IPS-20b (cell line): ENCODE measurements at regions not wholly inside any gene's neighbourhood (a gene's known extent, or its start where the extent isn't known, plus 50 kb on each side); places are given as distances from the start of the nearest gene placed in this dataset.

Experiments
- H3K27ac ChIP-seq: one replicate; pipeline ENCODE4 v1.5.1; 2013; ENCODE audit warnings: low read length
- H3K27me3 ChIP-seq: 2 replicates; pipeline ENCODE4 v1.6.1; 2013; ENCODE audit warnings: mild to moderate bottlenecking, low read length, inconsistent platforms; ENCODE audit not compliant: insufficient read depth
- H3K36me3 ChIP-seq: 2 replicates; pipeline ENCODE4 v1.6.1; 2013; ENCODE audit warnings: low read depth, mild to moderate bottlenecking, inconsistent platforms, low read length, moderate library complexity; ENCODE audit not compliant: insufficient read depth
- H3K4me1 ChIP-seq: 2 replicates; pipeline ENCODE4 v1.6.1; 2013; ENCODE audit warnings: mild to moderate bottlenecking, control low read depth, inconsistent platforms, low read length, moderate library complexity; ENCODE audit not compliant: insufficient read depth
- H3K4me3 ChIP-seq: 2 replicates; pipeline ENCODE4 v1.5.1; 2013; ENCODE audit warnings: mild to moderate bottlenecking, low read length, inconsistent platforms
- H3K9ac ChIP-seq: 2 replicates; pipeline ENCODE4 v1.6.1; 2013; ENCODE audit warnings: low read depth, mild to moderate bottlenecking, inconsistent platforms, low read length, moderate library complexity
- H3K9me3 ChIP-seq: 2 replicates; pipeline ENCODE4 v1.6.1; 2013; ENCODE audit warnings: mild to moderate bottlenecking, low read depth, low read length, inconsistent platforms; ENCODE audit not compliant: insufficient read depth

DNA sequence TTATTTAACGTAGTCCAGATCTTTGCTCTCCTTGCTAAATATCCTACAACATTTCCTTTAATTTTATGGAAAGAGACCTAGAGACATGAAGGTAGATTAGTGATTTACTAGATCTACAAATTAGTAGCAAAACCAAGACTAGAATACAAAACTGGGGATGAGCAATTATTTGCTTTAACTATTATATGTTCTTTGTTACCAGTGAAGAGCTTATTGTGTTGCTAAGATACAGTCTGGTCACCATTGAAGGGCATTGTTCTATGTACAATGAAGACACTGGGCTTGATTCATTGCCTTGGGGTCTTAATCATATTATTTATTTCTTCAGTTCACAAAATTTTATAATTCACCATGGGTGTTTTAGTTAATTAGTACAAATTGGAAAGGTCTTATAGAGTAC lies 88.3 kb downstream of the S1PR1 start:
- Histone ChIP-seq H3K4me1 (peaks cover 6% of the 10 kb centered on the region; the same call in 1 of the 2 replicates), H3K9ac (no peak overlapping the region), H3K4me3 (no peak overlapping the region), H3K27me3 (no peaks in the 10 kb centered on the region), H3K36me3 (no peaks in the 10 kb centered on the region), H3K9me3 (no peaks in the 10 kb centered on the region), H3K27ac (no peak overlapping the region)

GRCh38 chr1:101330427-101331130 lies 93.8 kb downstream of the S1PR1 start:
- Histone ChIP-seq H3K27me3 (no peaks in the 10 kb centered on the region), H3K27ac (no peak overlapping the region), H3K9ac (no peak overlapping the region), H3K4me3 (no peak overlapping the region), H3K9me3 (no peaks in the 10 kb centered on the region), H3K36me3 (no peaks in the 10 kb centered on the region), H3K4me1 (no peaks in the 10 kb centered on the region)

DNA sequence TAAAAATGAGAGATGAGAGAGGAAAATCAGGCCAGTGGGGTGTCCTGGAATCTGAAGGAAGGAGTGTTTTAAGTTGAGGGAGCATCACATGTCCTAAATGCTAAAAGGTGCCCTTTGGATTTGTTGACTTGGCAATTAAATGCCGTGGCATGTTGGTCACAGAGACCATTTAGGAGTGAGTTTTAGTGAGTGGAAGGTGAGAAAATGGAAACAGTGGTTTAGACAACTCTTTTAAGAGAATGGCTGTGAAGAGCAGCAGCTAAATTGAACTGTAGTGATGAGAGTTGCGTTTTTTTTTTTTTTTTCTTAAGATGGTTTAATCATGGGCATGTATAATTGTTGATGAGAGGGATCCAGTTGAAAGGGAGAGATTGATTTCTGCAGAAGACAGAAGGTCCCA lies 95.0 kb downstream of the S1PR1 start:
- Histone ChIP-seq H3K9me3 (no peaks in the 10 kb centered on the region; the same call in 1 of the 2 replicates), H3K27ac (no peak overlapping the region), H3K4me1 (no peaks in the 10 kb centered on the region), H3K4me3 (no peak overlapping the region), H3K9ac (no peak overlapping the region), H3K36me3 (no peaks in the 10 kb centered on the region), H3K27me3 (no peaks in the 10 kb centered on the region)

GRCh38 chr1:101332633-101333032 lies 95.8 kb downstream of the S1PR1 start:
- Histone ChIP-seq H3K27ac (no peak overlapping the region), H3K9ac (no peak overlapping the region), H3K27me3 (no peaks in the 10 kb centered on the region), H3K36me3 (no peaks in the 10 kb centered on the region), H3K4me1 (no peaks in the 10 kb centered on the region), H3K4me3 (no peak overlapping the region), H3K9me3 (no peaks in the 10 kb centered on the region; the same call in 1 of the 2 replicates)

GRCh38 chr1:101333186-101333585 lies 96.4 kb downstream of the S1PR1 start:
- Histone ChIP-seq H3K27me3 (no peaks in the 10 kb centered on the region), H3K4me1 (no peaks in the 10 kb centered on the region), H3K36me3 (no peaks in the 10 kb centered on the region), H3K27ac (no peak overlapping the region), H3K9me3 (no peaks in the 10 kb centered on the region; the same call in 1 of the 2 replicates), H3K9ac (no peak overlapping the region), H3K4me3 (no peak overlapping the region)

DNA sequence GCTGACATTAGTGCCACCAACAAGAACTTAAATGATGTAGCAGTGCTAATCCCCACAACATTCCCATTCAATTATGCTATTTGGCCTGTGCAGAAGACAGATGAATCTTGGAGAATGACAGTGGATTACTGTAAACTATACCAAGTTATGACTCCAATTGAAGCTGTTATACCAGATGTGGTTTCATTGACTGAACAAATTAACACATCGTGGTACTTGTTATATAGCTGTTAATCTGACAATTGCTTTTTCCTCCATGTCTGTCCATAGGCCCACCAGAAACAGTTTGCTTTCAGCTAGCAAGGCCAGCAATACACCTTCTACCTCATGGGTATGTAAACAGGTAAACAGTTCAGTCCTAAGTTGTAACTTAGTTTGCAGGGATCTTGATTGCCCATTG lies 101.1 kb downstream of the S1PR1 start:
- H3K4me3 ChIP-seq = no peak overlapping the region
- H3K27ac ChIP-seq = no peak overlapping the region
- no peak overlapping the region for H3K9ac ChIP-seq
- no peaks in the 10 kb centered on the region; the same call in 1 of the 2 replicates for H3K9me3 ChIP-seq
- H3K36me3 ChIP-seq = no peaks in the 10 kb centered on the region
- H3K4me1 ChIP-seq = no peaks in the 10 kb centered on the region
- H3K27me3 ChIP-seq = no peaks in the 10 kb centered on the region

GRCh38 chr1:101338714-101339430 lies 102.1 kb downstream of the S1PR1 start:
- no peaks in the 10 kb centered on the region; the same call in 1 of the 2 replicates for H3K9me3 ChIP-seq
- no peak overlapping the region for H3K4me3 ChIP-seq

GRCh38 chr1:101344745-101345144 lies 107.9 kb downstream of the S1PR1 start:
- Histone ChIP-seq H3K27me3 (no peaks in the 10 kb centered on the region), H3K9ac (no peak overlapping the region), H3K27ac (no peak overlapping the region), H3K4me1 (no peaks in the 10 kb centered on the region), H3K4me3 (no peak overlapping the region), H3K36me3 (no peaks in the 10 kb centered on the region), H3K9me3 (no peaks in the 10 kb centered on the region)

More at GRCh38 chr1:101338714-101339430, 102.1 kb downstream of the S1PR1 start:
- Histone ChIP-seq H3K27me3 (no peaks in the 10 kb centered on the region), H3K9ac (no peak overlapping the region), H3K4me1 (no peaks in the 10 kb centered on the region), H3K27ac (no peak overlapping the region), H3K36me3 (no peaks in the 10 kb centered on the region)

DNA sequence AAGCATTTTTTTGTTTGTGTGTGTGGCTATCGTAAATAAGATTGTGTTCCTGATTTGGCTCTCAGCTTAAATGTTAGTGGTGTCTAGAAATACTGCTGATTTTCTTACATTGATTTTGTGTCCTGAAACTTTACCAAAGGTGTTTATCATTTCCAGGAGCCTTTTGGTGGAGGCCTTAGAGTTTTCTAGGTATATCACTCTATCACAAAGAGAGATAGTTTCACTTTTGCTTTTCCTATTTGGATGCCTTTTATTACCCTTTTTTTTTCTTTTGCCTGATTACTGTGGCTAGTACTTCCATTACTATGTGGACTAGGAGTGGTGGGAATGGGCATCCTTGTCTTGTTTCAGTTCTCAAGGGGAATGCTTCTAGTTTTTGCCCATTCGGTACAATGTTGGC lies 109.6 kb downstream of the S1PR1 start:
- no peak overlapping the region for H3K4me3 ChIP-seq
- H3K36me3 ChIP-seq = no peaks in the 10 kb centered on the region
- H3K27ac ChIP-seq = no peak overlapping the region
- no peak overlapping the region for H3K9ac ChIP-seq
- H3K4me1 ChIP-seq = no peaks in the 10 kb centered on the region
- no peaks in the 10 kb centered on the region for H3K27me3 ChIP-seq
- no peaks in the 10 kb centered on the region for H3K9me3 ChIP-seq

- H3K4me1 ChIP-seq = no peaks in the 10 kb centered on the region
- no peak overlapping the region for H3K4me3 ChIP-seq
- H3K36me3 ChIP-seq = no peaks in the 10 kb centered on the region
- H3K27me3 ChIP-seq = no peaks in the 10 kb centered on the region
- no peak overlapping the region for H3K9ac ChIP-seq
- no peaks in the 10 kb centered on the region for H3K9me3 ChIP-seq
- H3K27ac ChIP-seq = no peak overlapping the region
Measured at GRCh38 chr1:101356013-101356412, 119.2 kb downstream of the S1PR1 start.

- no peaks in the 10 kb centered on the region for H3K9me3 ChIP-seq
- H3K4me3 ChIP-seq = no peak overlapping the region
- H3K9ac ChIP-seq = no peak overlapping the region
- H3K27ac ChIP-seq = no peak overlapping the region
- H3K4me1 ChIP-seq = no peaks in the 10 kb centered on the region
- H3K36me3 ChIP-seq = no peaks in the 10 kb centered on the region
- no peaks in the 10 kb centered on the region for H3K27me3 ChIP-seq
Measured at GRCh38 chr1:101356604-101357443, 120.0 kb downstream of the S1PR1 start.
